HCT116 (cell line): ENCODE measurements at regions not wholly inside any gene's neighbourhood (a gene's known extent, or its start where the extent isn't known, plus 50 kb on each side); places are given as distances from the start of the nearest gene placed in this dataset.

Experiments used
- ATAC-seq: fragments of 200-7000 bp; cut with Tn5 transposase; 2 replicates; pipeline ENCODE4 v1.9.1; 2020; ENCODE audit warnings: mild to moderate bottlenecking, moderate library complexity
- BruUV-seq: library from RNA; stranded (reverse); fragments of 400-500 nt; replicated peaks from 2 replicates; lab custom pipeline; 2021; lab: Mats Ljungman, UMichigan
- CTCF ChIA-PET: fragments of 300-600 bp; sonication (Branson Sonifier 250); formaldehyde crosslinking; loops from one replicate; lab custom pipeline; 2021; ENCODE audit warnings: antibody characterized with exemption; lab: Charles Lee
- POLR2A ChIA-PET: fragments of 300-600, 350-600 bp; sonication (Branson Sonifier 250); formaldehyde crosslinking; loops from one replicate; lab custom pipeline; 2021; ENCODE audit warnings: antibody characterized with exemption; lab: Charles Lee
- RAD21 ChIA-PET, 2 experiments: fragments of 300-600 bp; sonication (Branson Sonifier 250); formaldehyde crosslinking; loops; one replicate each; lab custom pipeline; 2023; ENCODE audit warnings: low total read pairs in 2 of 2; ENCODE audit not compliant: uncharacterized antibody in 2 of 2, unreplicated experiment in 2 of 2, low non-redundant PET in 1 of 2; lab: Charles Lee
- DNase-seq: peaks from one replicate; pipeline ENCODE4 v3.0.0-alpha.2; 2010; ENCODE audit warnings: low read depth, low spot score
- H2AFZ ChIP-seq: fragments of 200-600 bp; shearing (Covaris generic), sonication (generic); 2 replicates; pipeline ENCODE4 v1.6.1; 2017; ENCODE audit warnings: low read depth, mixed run types, mixed read lengths, antibody characterized with exemption, low read length; ENCODE audit not compliant: poor library complexity, severe bottlenecking
- H3K27ac ChIP-seq: 2 replicates; pipeline ENCODE4 v1.5.1; 2012; ENCODE audit warnings: low read depth, low read length
- H3K27me3 ChIP-seq: fragments of 200-600 bp; sonication (generic); 2 replicates; pipeline ENCODE4 v1.6.1; 2016; ENCODE audit warnings: mixed run types, low read length, mixed read lengths; ENCODE audit not compliant: insufficient read depth
- H3K36me3 ChIP-seq, 2 experiments: fragments of 200-500 bp in 1 of 2; fragments of 200-600 bp in 1 of 2; sonication (Bioruptor generic) in 1 of 2; sonication (generic) in 1 of 2; 2 replicates each; pipeline versions ENCODE4 v1.5.1 to v1.6.1; 2014 to 2016; ENCODE audit warnings: low read length in 2 of 2, inconsistent platforms in 1 of 2, mixed read lengths in 1 of 2, mixed run types in 1 of 2; ENCODE audit not compliant: insufficient read depth in 2 of 2, control insufficient read depth in 1 of 2
- H3K4me1 ChIP-seq, 2 experiments: fragments of 200-600 bp in 1 of 2; sonication (generic) in 1 of 2; 2 replicates each; pipeline versions ENCODE4 v1.5.1 to v1.6.1; 2012 to 2017; ENCODE audit warnings: low read length in 2 of 2, inconsistent platforms in 1 of 2, mild to moderate bottlenecking in 1 of 2, mixed read lengths in 1 of 2, mixed run types in 1 of 2, moderate library complexity in 1 of 2; ENCODE audit not compliant: insufficient read depth in 2 of 2, control insufficient read depth in 1 of 2
- H3K4me2 ChIP-seq: fragments of 200-600 bp; sonication (generic); 2 replicates; pipeline ENCODE4 v1.6.1; 2017; ENCODE audit warnings: mixed run types, low read length, mixed read lengths
- H3K4me3 ChIP-seq, 2 experiments: fragments of 200-600 bp in 1 of 2; sonication (generic) in 1 of 2; replicated peaks in 1 of 2; 2 replicates each; pipeline ENCODE4 v1.5.1; 2011 to 2016; ENCODE audit warnings: low read length in 2 of 2, control low read depth in 1 of 2, low read depth in 1 of 2, mild to moderate bottlenecking in 1 of 2, mixed read lengths in 1 of 2, mixed run types in 1 of 2
- H3K79me2 ChIP-seq: fragments of 200-600 bp; sonication (generic); 2 replicates; pipeline ENCODE4 v1.6.1; 2017; ENCODE audit warnings: mild to moderate bottlenecking, mixed run types, low read length, moderate library complexity, mixed read lengths; ENCODE audit not compliant: insufficient read depth
- H3K9ac ChIP-seq: fragments of 200-600 bp; sonication (generic); 2 replicates; pipeline ENCODE4 v1.6.1; 2016; ENCODE audit warnings: low read length, mixed read lengths
- H3K9me2 ChIP-seq: fragments of 200-600 bp; sonication (generic), shearing (Covaris generic); 2 replicates; pipeline ENCODE4 v1.6.1; 2017; ENCODE audit warnings: mixed run types, mild to moderate bottlenecking, moderate library complexity; ENCODE audit not compliant: insufficient read depth
- H3K9me3 ChIP-seq, 2 experiments: fragments of 200-500 bp in 1 of 2; fragments of 200-600 bp in 1 of 2; sonication (Bioruptor generic) in 1 of 2; sonication (generic) in 1 of 2; 2 replicates each; pipeline ENCODE4 v1.6.1; 2014 to 2017; ENCODE audit warnings: low read length in 2 of 2, mixed read lengths in 2 of 2, inconsistent platforms in 1 of 2, low read depth in 1 of 2, mild to moderate bottlenecking in 1 of 2, mixed run types in 1 of 2, moderate library complexity in 1 of 2; ENCODE audit not compliant: control insufficient read depth in 1 of 2, insufficient read depth in 1 of 2
- H4K20me1 ChIP-seq: fragments of 200-600 bp; sonication (generic), shearing (Covaris generic); 2 replicates; pipeline ENCODE4 v1.6.1; 2017; ENCODE audit warnings: mixed run types, mild to moderate bottlenecking, moderate library complexity; ENCODE audit not compliant: insufficient read depth
- CEBPB ChIP-seq: IDR thresholded peaks from 2 replicates; pipeline ENCODE4 v1.6.1; 2012; ENCODE audit warnings: low read depth
- EGR1 ChIP-seq: IDR thresholded peaks from 2 replicates; pipeline ENCODE4 v1.6.1; 2012; ENCODE audit warnings: low read depth
- ELF1 ChIP-seq: IDR thresholded peaks from 2 replicates; pipeline ENCODE4 v1.6.1; 2012; ENCODE audit warnings: low read depth, borderline replicate concordance
- EZH2 ChIP-seq: fragments of 200-600 bp; sonication (generic); IDR thresholded peaks from 2 replicates; pipeline ENCODE4 v1.6.1; 2017; ENCODE audit warnings: antibody characterized with exemption, mixed run types
- EZH2phosphoT487 ChIP-seq: fragments of 200-600 bp; IDR thresholded peaks from 2 replicates; pipeline ENCODE4 v1.6.1; 2018; ENCODE audit warnings: antibody characterized with exemption, borderline replicate concordance
- JUND ChIP-seq: IDR thresholded peaks from 2 replicates; pipeline ENCODE4 v1.6.1; 2012
- MAX ChIP-seq: IDR thresholded peaks from 2 replicates; pipeline ENCODE4 v1.6.1; 2012
- SIN3A ChIP-seq: IDR thresholded peaks from 2 replicates; pipeline ENCODE4 v1.6.1; 2012; ENCODE audit warnings: low read depth
- SP1 ChIP-seq: IDR thresholded peaks from 2 replicates; pipeline ENCODE4 v1.6.1; 2012; ENCODE audit warnings: low read depth
- TCF7L2 ChIP-seq: IDR thresholded peaks from 2 replicates; pipeline ENCODE4 v1.7.0; 2011; ENCODE audit warnings: borderline replicate concordance, inconsistent platforms; ENCODE audit not compliant: insufficient read depth, insufficient read length; ENCODE audit errors: extremely low read depth
- YY1 ChIP-seq: IDR thresholded peaks from 2 replicates; pipeline ENCODE4 v1.6.1; 2011; ENCODE audit warnings: low read length, low read depth, moderate library complexity, mild to moderate bottlenecking; ENCODE audit not compliant: insufficient replicate concordance; ENCODE audit errors: extremely low read depth
- ZNF274 ChIP-seq: fragments of 200-500 bp; sonication (Bioruptor generic); IDR thresholded peaks from 2 replicates; pipeline ENCODE4 v1.6.1; 2014; ENCODE audit warnings: mild to moderate bottlenecking, low read depth, low read length, inconsistent platforms
- intact Hi-C: fragments of 100-400 bp; cut with micrococcal nuclease; formaldehyde crosslinking; loops from 2 replicates; pipeline ENCODE4 v1.10.0; 2022

- DNase-seq (no peak), ATAC-seq (no peak)
- BruUV-seq: no TSS peak
- H3K9me3 ChIP-seq: no peaks in the 10 kb centered on the region
- no peak overlapping the region for H3K27ac ChIP-seq
- no peaks in the 10 kb centered on the region; the same call in 1 of the 2 replicates for H4K20me1 ChIP-seq
- CTCF ChIA-PET: interaction anchor here (1.7 kb wide), 1 partner anchor 20 kb away, joined by 3 read pairs; no protein-coding TSS in a partner anchor
- TF ChIP-seq YY1: no peak
- no peak for TF ChIP-seq EZH2
- no peak for TF ChIP-seq SIN3A
- no peak for TF ChIP-seq MAX
- no peak for TF ChIP-seq TCF7L2
- TF ChIP-seq ELF1: no peak
- TF ChIP-seq EZH2phosphoT487: no peak
- TF ChIP-seq JUND: no peak
- TF ChIP-seq ZNF274: no peak
- no peak for TF ChIP-seq EGR1
- TF ChIP-seq SP1: no peak
- TF ChIP-seq CEBPB: no peak
- TF ChIP-seq, all 23 proteins: peak for 0
- Histone ChIP-seq H3K4me1 (no peaks in the 10 kb centered on the region), H3K9me2 (no peaks in the 10 kb centered on the region), H2AFZ (no peak overlapping the region), H3K9ac (no peak overlapping the region), H3K4me2 (no peak overlapping the region), H3K27me3 (no peaks in the 10 kb centered on the region), H3K79me2 (no peaks in the 10 kb centered on the region), H3K4me3 (no peak overlapping the region), H3K36me3 (no peaks in the 10 kb centered on the region)
- ChIA-PET POLR2A (no interaction called here), RAD21 (no interaction called here)
- intact Hi-C loops: no loop called here
These were observed 328.1 kb upstream of the PKDCC start for GRCh38 chr2:41719756-41720155.
